ENCODE measurements at regions not wholly inside any gene's neighbourhood (a gene's known extent, or its start where the extent isn't known, plus 50 kb on each side); places are given as distances from the start of the nearest gene placed in this dataset.

GRCh38 chr3:17990390-17990789 lies 248.0 kb upstream of the TBC1D5 start:
- DNase-seq (ENCODE audit: low read depth, low spot score), result no peak

GRCh38 chr3:17986348-17986816 lies 244.0 kb upstream of the TBC1D5 start:
- no peak for DNase-seq (ENCODE audit: low read depth, low spot score)

- DNase-seq (ENCODE audit: low read depth, low spot score), result no peak
Observed at GRCh38 chr3:17985658-17986347, 243.4 kb upstream of the TBC1D5 start.

- DNase-seq (ENCODE audit: low read depth, low spot score), result no peak
Observed at GRCh38 chr3:17983106-17983505, 240.7 kb upstream of the TBC1D5 start.

GRCh38 chr3:17982211-17982880 lies 239.9 kb upstream of the TBC1D5 start:
- no peak for DNase-seq (ENCODE audit: low read depth, low spot score)

- DNase-seq (ENCODE audit: low read depth, low spot score), result no peak
Observed at GRCh38 chr3:17980863-17981262, 238.4 kb upstream of the TBC1D5 start.

- no peak for DNase-seq (ENCODE audit: low read depth, low spot score)
Observed at GRCh38 chr3:17979911-17980310, 237.5 kb upstream of the TBC1D5 start.

- DNase-seq (ENCODE audit: low read depth, low spot score), result no peak
Observed at GRCh38 chr3:17979252-17979651, 236.8 kb upstream of the TBC1D5 start.

- no peak for DNase-seq (ENCODE audit: low read depth, low spot score)
Observed at GRCh38 chr3:17974206-17974841, 231.9 kb upstream of the TBC1D5 start.

- no peak for DNase-seq (ENCODE audit: low read depth, low spot score)
Observed at GRCh38 chr3:17972959-17973906, 230.8 kb upstream of the TBC1D5 start.

GRCh38 chr3:17972476-17972875 lies 230.0 kb upstream of the TBC1D5 start:
- no peak for DNase-seq (ENCODE audit: low read depth, low spot score)

GRCh38 chr3:17972030-17972429 lies 229.6 kb upstream of the TBC1D5 start:
- DNase-seq (ENCODE audit: low read depth, low spot score), result no peak

- no peak for DNase-seq (ENCODE audit: low read depth, low spot score)
Observed at GRCh38 chr3:17969985-17970568, 227.6 kb upstream of the TBC1D5 start.

GRCh38 chr3:17969244-17969643 lies 226.8 kb upstream of the TBC1D5 start:
- DNase-seq (ENCODE audit: low read depth, low spot score), result no peak

GRCh38 chr3:17967953-17968607 lies 225.6 kb upstream of the TBC1D5 start:
- no peak for DNase-seq (ENCODE audit: low read depth, low spot score)

GRCh38 chr3:17967111-17967510 lies 224.7 kb upstream of the TBC1D5 start:
- DNase-seq (ENCODE audit: low read depth, low spot score), result no peak

GRCh38 chr3:17965331-17965730 lies 222.9 kb upstream of the TBC1D5 start:
- no peak for DNase-seq (ENCODE audit: low read depth, low spot score)

GRCh38 chr3:17964108-17964507 lies 221.7 kb upstream of the TBC1D5 start:
- no peak for DNase-seq (ENCODE audit: low read depth, low spot score)

GRCh38 chr3:17955411-17955810 lies 213.0 kb upstream of the TBC1D5 start:
- DNase-seq (ENCODE audit: low read depth, low spot score), result no peak

GRCh38 chr3:17954801-17955200 lies 212.4 kb upstream of the TBC1D5 start:
- DNase-seq (ENCODE audit: low read depth, low spot score), result peak; percentile 15

GRCh38 chr3:17951241-17951640 lies 208.8 kb upstream of the TBC1D5 start:
- no peak for DNase-seq (ENCODE audit: low read depth, low spot score)
